ELR (cell line): ENCODE measurements at regions not wholly inside any gene's neighbourhood (a gene's known extent, or its start where the extent isn't known, plus 50 kb on each side); places are given as distances from the start of the nearest gene placed in this dataset.
"Not testable (repeated sequence)": the region's sequence is repeated elsewhere in the genome, so short reads cannot be mapped to it uniquely, and the experiment has no call there.

Source experiments
- DNase-seq: peaks from one replicate; pipeline ENCODE4 v3.0.0-alpha.2; 2015; ENCODE audit warnings: low read depth

DNA sequence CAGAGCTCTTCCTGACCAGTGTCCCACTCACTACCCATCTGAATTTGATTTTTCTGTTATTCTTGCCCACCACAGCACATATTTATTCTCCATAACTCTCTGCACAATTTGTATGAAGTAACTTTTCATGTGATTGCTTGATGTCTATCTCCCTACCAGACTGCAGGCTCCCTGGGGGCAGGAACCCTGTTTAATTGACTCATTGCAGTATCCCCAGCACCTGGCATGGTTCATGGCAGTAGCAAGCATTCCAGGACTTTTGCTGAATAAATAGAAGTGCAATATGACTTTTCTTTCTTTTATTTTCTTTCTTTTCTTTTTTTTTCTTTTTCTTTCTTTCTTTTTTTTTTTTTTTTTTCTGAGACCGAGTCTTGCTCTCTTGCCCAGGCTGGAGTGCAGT lies 88.7 kb upstream of the XPO1 start:
- DNase-seq: no peak

DNA sequence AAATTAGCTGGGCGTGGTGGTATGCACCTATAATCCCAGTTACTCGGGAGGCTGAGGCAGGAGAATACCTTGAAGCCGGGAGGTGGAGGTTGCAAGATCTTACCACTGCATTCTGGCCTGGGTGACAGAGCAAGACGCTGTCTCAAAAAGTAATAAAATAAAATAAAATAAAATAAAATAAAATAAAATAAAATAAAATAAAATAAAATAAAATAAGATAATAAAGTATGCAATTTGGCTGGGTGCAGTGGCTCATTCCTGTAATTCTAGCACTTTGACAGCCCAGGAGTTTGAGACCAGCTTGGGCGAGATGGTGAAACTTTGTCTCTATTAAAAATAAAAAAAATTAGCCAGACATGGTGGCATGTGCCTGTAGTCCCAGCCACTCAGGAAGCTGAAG lies 85.6 kb upstream of the XPO1 start:
- DNase-seq: no peak

DNA sequence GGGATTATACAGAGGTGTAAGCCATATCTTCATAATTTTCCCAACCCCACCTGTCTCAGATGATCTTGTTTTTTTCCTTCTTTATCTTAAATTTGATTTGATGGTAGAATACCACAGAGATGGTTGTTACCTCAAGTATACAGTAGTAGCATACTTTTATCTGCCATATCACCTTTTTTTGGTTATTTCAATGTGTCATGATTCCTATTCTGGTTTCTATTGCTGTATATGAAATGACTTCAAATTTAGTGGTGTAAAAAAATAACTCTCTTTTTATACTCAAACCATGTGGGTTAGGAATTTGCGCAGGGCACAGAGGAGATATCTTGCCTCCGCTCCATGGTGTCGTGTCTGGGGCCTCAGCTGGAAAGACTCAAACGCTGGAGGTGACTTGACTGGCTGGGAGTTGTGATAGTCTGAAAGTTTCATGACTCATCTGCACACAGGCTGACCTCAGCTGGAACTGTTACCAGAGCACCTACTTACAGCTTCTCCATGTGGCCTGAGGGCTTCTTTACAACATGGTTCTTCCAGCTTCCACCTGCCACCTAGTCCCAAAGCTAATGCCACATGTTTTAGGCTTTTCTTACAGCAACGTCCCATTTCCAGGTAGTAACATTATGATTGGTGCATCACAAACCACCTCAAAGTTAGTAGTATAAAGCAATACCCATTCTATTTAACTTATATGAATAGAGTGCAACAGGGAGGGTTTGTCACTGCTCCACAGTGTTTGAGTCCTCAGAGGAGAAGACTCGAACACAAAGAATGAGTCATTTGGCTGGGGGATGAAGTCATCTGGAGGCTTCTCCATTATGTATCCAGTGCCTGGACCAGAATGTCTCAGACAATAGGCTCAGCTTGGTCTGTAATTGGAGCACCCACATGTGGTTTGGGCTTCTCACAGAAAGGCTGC lies 82.3 kb upstream of the XPO1 start:
- DNase-seq: peak; percentile 90

DNA sequence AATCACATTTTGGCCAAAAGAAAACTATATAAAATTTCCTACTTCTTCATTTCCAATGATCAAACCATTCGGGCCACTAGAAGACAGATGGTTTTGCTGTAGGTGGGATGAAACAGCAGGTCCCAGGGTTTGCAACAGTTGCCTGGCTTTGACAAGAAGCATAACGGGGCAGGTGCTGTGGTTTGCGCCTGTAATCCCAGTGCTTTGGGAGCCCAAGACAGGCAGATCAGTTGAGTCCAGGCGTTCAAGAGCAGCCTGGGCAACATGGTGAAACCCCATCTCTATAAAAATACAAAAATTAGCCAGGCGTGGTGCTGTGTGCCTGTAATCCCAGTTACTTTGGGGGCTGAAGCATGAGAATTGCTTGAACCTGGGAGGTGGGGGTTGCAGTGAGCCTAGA lies 81.4 kb upstream of the XPO1 start:
- DNase-seq: no peak

DNA sequence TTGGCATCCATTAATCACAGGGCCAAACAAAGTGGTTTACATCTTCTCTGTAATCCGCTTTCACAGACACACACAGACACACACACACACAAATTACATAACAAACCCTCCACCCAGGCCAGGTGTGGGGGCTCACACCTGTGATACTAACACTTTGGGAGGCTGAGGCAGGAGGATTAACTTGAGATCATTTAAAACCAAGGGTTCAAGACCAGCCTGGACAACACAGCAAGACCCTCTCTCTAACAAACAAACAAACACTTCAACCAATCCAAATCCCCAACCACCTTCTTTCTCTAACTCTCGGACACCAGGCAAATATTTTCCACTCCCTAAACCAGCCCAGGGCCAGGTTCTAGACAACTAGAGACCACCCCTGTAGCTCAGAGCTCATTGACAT lies 79.5 kb upstream of the XPO1 start:
- DNase-seq: no peak

DNA sequence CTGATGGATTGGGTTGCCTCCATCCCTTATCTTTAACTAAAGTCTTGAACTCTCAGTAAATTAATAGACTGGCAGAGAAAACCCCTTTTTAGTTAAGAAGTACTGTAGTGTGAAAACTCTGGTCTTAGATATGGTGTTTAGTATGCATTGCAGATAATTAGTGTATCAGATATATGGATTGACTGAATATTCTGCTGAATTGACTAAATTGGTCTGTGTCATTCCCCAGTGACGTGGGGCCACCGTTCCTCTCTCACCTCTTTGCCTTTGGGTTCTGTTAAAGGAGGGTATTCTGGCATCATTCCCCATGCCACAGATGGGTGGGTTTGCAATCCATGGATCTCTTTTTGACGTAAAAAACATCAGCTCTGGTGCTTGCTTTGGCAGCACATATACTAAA lies 67.1 kb upstream of the XPO1 start:
- no peak for DNase-seq

DNA sequence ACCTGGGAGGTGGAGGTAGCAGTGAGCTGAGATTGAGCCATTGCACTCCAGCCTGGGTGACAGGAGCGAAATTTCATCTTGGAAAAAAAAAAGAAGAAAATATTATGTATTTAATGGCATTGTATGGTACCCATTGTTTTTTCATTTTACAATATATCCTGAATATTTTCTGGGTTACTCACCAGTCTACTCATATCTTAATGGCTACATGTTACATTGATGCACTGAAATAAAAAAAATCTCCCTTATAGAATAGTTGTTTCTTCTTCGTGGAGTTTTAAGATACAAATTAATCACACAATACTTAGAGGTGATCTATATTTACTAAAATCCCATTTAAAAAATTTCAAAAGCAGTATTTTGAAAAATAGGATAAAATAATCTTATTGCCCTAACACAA lies 66.3 kb upstream of the XPO1 start:
- peak; percentile 61 for DNase-seq

DNA sequence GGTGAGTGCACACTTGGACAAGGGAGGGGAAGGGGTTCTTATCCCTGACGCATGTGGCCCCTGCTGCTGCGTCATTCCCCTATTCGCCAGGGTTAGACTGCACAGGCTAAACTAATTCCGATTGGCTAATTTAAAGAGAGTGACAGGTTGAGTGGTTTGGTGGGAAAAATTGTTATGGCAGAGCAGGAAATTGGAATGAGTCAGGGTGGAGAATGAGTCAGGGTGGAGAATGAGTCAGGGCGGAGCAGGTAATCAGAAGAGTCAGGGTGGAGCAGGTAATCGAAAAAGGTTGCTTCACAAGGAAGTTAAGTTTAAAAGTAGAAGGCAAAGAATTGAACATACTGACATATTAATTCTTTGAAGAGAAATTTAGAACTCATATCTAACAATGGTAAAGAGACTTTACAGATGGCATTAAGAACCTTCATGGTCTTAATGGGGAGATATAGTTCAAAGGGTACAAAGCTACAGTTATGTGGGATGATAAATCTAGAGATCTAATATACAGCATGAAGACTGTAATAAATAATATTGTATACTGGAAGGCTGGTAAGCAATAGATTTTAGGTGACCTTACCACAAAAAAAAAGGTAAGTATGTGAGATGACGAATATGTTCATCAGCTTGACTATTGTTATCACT lies 60.5 kb upstream of the XPO1 start:
- DNase-seq: peak; percentile 70

DNA sequence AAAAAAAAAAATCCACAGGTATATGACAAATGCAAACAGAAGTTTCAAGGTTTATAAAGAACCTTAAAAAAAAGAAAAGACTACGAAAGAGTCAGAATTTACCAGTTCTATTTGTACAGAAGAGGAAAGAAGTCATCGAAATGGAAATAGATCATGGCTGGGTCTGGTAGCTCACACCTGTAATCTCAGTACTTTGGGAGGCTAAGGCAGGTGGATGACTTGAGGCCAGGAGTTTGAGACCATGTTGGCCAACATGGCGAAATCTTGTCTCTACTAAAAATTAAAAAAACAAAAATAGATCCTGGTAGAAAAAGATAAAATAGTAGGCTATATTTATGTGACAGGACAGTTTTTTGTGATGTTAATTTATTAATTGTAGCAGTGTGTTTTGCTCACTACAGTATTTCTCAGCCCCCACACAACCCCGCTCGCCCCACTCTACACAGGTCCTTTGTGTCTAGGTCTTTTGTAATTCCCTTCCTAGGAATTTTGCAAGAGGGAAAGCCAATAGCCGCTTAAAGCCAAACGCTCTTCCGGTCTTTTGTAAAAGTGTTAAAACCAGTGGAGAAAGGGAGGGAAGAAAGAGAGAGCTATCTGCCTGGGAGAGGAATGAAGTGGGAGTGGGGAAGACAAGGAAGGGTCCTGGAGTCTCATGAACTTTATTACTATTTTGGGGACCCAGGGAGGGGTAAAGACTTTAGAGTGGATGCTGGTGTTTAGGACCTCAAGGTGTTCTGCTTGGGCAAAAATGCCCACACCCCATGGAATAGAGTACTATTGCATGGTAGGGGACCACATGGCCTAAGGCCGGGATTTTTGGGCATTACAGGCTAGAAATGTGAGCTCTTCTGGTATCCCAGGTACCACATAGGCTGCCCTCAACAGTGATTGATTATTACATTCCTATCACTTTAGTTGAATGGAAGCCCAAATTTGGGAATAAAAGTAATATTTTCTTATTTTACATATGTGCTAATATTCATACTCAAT lies 59.4 kb upstream of the XPO1 start:
- DNase-seq: no peak

DNA sequence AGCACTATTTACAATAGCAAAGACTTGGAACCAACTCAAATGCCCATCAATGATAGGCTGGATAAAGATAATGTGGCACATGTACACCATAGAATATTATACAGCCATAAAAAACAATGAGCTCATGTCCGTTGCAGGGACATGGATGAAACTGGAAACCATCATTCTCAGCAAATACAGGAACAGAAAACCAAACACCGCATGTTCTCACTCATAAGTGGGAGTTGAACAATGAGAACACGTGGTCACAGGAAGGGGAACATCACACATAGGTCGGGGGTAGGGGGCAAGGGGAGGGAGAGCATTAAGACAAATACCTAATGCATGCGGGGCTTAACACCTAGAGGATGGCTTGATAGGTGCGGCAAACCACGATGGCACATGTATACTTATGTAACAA lies 56.0 kb upstream of the XPO1 start:
- not testable (repeated sequence) for DNase-seq

DNA sequence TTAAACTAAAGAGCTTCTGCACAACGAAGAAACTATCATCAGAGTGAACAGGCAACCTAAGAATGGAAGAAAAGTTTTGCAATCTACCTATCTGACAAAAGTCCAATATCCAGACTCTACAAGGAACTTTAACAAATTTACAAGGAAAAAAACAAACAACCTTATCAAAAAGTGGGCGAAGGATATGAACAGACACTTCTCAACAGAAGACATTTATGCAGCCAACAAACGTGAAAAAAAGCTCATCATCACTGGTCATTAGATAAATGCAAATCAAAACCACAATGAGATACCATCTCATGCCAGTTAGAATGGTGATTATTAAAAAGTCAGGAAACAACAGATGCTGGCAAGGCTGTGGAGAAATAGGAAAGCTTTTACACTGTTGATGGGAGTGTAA lies 55.5 kb upstream of the XPO1 start:
- DNase-seq: not testable (repeated sequence)

DNA sequence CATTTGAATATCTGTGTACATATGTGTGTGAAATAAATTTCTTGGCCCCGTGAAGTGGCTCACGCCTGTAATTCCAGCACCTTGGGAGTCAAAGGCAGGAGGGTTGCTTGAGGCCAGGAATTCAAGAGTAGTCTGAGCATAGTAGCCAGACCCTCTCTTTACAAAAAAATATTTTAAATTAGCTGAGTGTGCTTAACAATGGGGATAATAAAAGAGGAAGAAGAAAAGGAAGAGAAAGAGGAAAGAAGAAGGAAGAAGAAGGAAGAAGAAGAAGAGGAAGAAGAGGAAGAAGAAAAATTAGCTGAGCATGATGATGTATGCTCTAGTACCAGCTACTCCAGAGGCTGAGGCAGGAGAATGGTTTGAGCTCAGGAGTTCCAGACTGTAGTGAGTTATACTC lies 52.1 kb upstream of the XPO1 start:
- DNase-seq: no peak

DNA sequence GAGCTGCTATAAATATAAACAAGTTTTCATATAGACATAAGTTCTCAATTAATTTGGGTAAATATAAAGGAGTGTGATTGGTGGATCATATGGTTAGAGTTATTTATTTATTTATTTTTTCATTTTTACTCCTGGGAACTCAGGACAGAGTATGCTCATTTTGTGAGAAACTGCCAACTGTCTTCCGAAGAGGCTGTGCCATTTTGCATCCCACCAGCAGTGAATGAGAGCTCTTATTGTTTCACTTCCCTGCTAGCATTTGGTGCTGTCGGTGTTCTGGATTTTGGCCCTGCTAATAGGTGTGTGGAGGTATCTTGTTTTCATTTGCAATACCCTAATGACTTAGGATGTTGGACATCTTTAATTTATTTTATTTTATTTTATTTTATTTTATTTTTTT lies 50.4 kb upstream of the XPO1 start:
- DNase-seq: no peak
